Type B pancreatic cell (in vitro differentiated cells): ENCODE measurements at regions not wholly inside any gene's neighbourhood (a gene's known extent, or its start where the extent isn't known, plus 50 kb on each side); places are given as distances from the start of the nearest gene placed in this dataset.

ENCODE experiments used
- DNase-seq: peaks from one replicate; pipeline ENCODE4 v3.0.0; 2021; ENCODE audit warnings: mixed read lengths; ENCODE audit not compliant: unreplicated experiment; ENCODE audit errors: extremely low spot score
- H3K27ac Mint-ChIP-seq: 2 replicates; pipeline ENCODE4 v1.8.0; 2021; ENCODE audit warnings: mild to moderate bottlenecking, mixed read lengths
- H3K27me3 Mint-ChIP-seq: 2 replicates; pipeline ENCODE4 v1.8.0; 2021; ENCODE audit warnings: mixed read lengths
- H3K36me3 Mint-ChIP-seq: 2 replicates; pipeline ENCODE4 v1.8.0; 2021; ENCODE audit warnings: mixed read lengths
- H3K4me1 Mint-ChIP-seq: one replicate; pipeline ENCODE4 v1.8.0; 2021; ENCODE audit warnings: mixed read lengths; ENCODE audit not compliant: unreplicated experiment
- H3K4me3 Mint-ChIP-seq: 2 replicates; pipeline ENCODE4 v1.8.0; 2021; ENCODE audit warnings: mild to moderate bottlenecking, mixed read lengths
- H3K9me3 Mint-ChIP-seq: 2 replicates; pipeline ENCODE4 v1.8.0; 2021; ENCODE audit warnings: mixed read lengths
- CTCF ChIP-seq: fragments of 200-600 bp; sonication (generic); conservative IDR thresholded peaks from 2 replicates; pipeline ENCODE4 v1.5.0; 2021; ENCODE audit warnings: antibody characterized with exemption, mild to moderate bottlenecking

- no peaks in the 10 kb centered on the region for H3K27me3 Mint-ChIP-seq
- H3K4me1 Mint-ChIP-seq, result peaks cover 43% of the 10 kb centered on the region
- no peaks in the 10 kb centered on the region for H3K36me3 Mint-ChIP-seq
- TF ChIP-seq CTCF, result no peak
- no peak overlapping the region for H3K27ac Mint-ChIP-seq
- no peak for DNase-seq
- H3K9me3 Mint-ChIP-seq, result peaks cover 9% of the 10 kb centered on the region
- no peak overlapping the region for H3K4me3 Mint-ChIP-seq
Measured at GRCh38 chr13:50699874-50700663, 143.4 kb downstream of the DLEU7 start.

GRCh38 chr13:50700664-50701305, 142.7 kb downstream of the DLEU7 start:
- Mint-ChIP-seq H3K9me3 (peaks cover 9% of the 10 kb centered on the region), H3K27ac (no peak overlapping the region), H3K36me3 (no peaks in the 10 kb centered on the region), H3K4me1 (peaks cover 43% of the 10 kb centered on the region), H3K27me3 (no peaks in the 10 kb centered on the region), H3K4me3 (no peak overlapping the region)
- DNase-seq, result no peak
- no peak for TF ChIP-seq CTCF

- H3K27ac Mint-ChIP-seq, result no peak overlapping the region
- DNase-seq, result no peak
- H3K4me3 Mint-ChIP-seq, result peak overlapping the region; percentile 6
- H3K27me3 Mint-ChIP-seq, result no peaks in the 10 kb centered on the region
- no peak for TF ChIP-seq CTCF
- H3K36me3 Mint-ChIP-seq, result no peaks in the 10 kb centered on the region
- peaks cover 9% of the 10 kb centered on the region for H3K9me3 Mint-ChIP-seq
- H3K4me1 Mint-ChIP-seq, result peaks cover 41% of the 10 kb centered on the region
Measured at GRCh38 chr13:50701469-50701868, 142.0 kb downstream of the DLEU7 start.

GRCh38 chr13:50706505-50706904, 137.0 kb downstream of the DLEU7 start:
- no peak overlapping the region for H3K4me3 Mint-ChIP-seq
- peaks cover 9% of the 10 kb centered on the region for H3K4me1 Mint-ChIP-seq
- no peak for DNase-seq
- no peaks in the 10 kb centered on the region for H3K36me3 Mint-ChIP-seq
- peaks cover 7% of the 10 kb centered on the region for H3K9me3 Mint-ChIP-seq
- TF ChIP-seq CTCF, result no peak
- H3K27me3 Mint-ChIP-seq, result no peaks in the 10 kb centered on the region
- H3K27ac Mint-ChIP-seq, result no peak overlapping the region

GRCh38 chr13:50707628-50708027, 135.9 kb downstream of the DLEU7 start:
- DNase-seq, result no peak
- Mint-ChIP-seq H3K4me3 (no peak overlapping the region), H3K27ac (no peak overlapping the region), H3K36me3 (no peaks in the 10 kb centered on the region), H3K4me1 (peaks cover 11% of the 10 kb centered on the region), H3K27me3 (no peaks in the 10 kb centered on the region), H3K9me3 (peaks cover 4% of the 10 kb centered on the region)
- TF ChIP-seq CTCF, result no peak
